Activated naive CD4-positive, alpha-beta T cell treated with anti-CD3 and anti-CD28 coated beads for 36 hours (primary cell): ENCODE measurements at regions not wholly inside any gene's neighbourhood (a gene's known extent, or its start where the extent isn't known, plus 50 kb on each side); places are given as distances from the start of the nearest gene placed in this dataset.

Experiments
- CTCF ChIA-PET: fragments of 350-600 bp; sonication (Branson Sonifier 250); formaldehyde crosslinking; loops from one replicate; lab custom pipeline; 2021; ENCODE audit warnings: antibody characterized with exemption; lab: Charles Lee
- DNase-seq: peaks from one replicate; pipeline ENCODE4 v3.0.0-alpha.2; 2020
- H3K27ac Mint-ChIP-seq: one replicate; pipeline ENCODE4 v1.8.0; 2021; ENCODE audit warnings: mild to moderate bottlenecking, mixed read lengths
- H3K27me3 Mint-ChIP-seq: one replicate; pipeline ENCODE4 v1.8.0; 2021; ENCODE audit warnings: low read depth, mixed read lengths
- H3K36me3 Mint-ChIP-seq: one replicate; pipeline ENCODE4 v1.8.0; 2021; ENCODE audit warnings: low read depth, mixed read lengths
- H3K4me1 Mint-ChIP-seq: one replicate; pipeline ENCODE4 v1.8.0; 2021; ENCODE audit warnings: low read depth, mixed read lengths
- H3K4me3 Mint-ChIP-seq: one replicate; pipeline ENCODE4 v1.8.0; 2021; ENCODE audit warnings: mild to moderate bottlenecking, moderate library complexity, mixed read lengths
- H3K9me3 Mint-ChIP-seq: one replicate; pipeline ENCODE4 v1.8.0; 2021; ENCODE audit warnings: mixed read lengths
- intact Hi-C: fragments of 100-400 bp; cut with micrococcal nuclease; formaldehyde crosslinking; loops from one replicate; pipeline ENCODE4 v1.15.1; 2023

- no peak overlapping the region for H3K27ac Mint-ChIP-seq
- DNase-seq = no peak
- CTCF ChIA-PET = no interaction called here
- H3K4me1 Mint-ChIP-seq = no peaks in the 10 kb centered on the region
- no peaks in the 10 kb centered on the region for H3K36me3 Mint-ChIP-seq
- no peak overlapping the region for H3K4me3 Mint-ChIP-seq
- H3K27me3 Mint-ChIP-seq = peaks cover 43% of the 10 kb centered on the region
- H3K9me3 Mint-ChIP-seq = no peaks in the 10 kb centered on the region
- intact Hi-C loops = no loop called here
These were observed 109.6 kb upstream of the GJB5 start for GRCh38 chr1:34645109-34645688.

GRCh38 chr1:34645919-34646318 is 108.9 kb upstream of the GJB5 start:
- Mint-ChIP-seq H3K27ac (no peak overlapping the region), H3K36me3 (no peaks in the 10 kb centered on the region), H3K4me1 (no peaks in the 10 kb centered on the region), H3K27me3 (peaks cover 44% of the 10 kb centered on the region), H3K4me3 (no peak overlapping the region), H3K9me3 (no peaks in the 10 kb centered on the region)
- no peak for DNase-seq
- CTCF ChIA-PET = interaction anchor here (0.5 kb wide), 1 partner anchor 23 kb away, joined by 3 read pairs; no protein-coding TSS in a partner anchor
- intact Hi-C loops = no loop called here

- Mint-ChIP-seq H3K36me3 (no peaks in the 10 kb centered on the region), H3K9me3 (no peaks in the 10 kb centered on the region), H3K4me1 (no peaks in the 10 kb centered on the region), H3K27me3 (peaks cover 41% of the 10 kb centered on the region), H3K27ac (no peak overlapping the region), H3K4me3 (no peak overlapping the region)
- intact Hi-C loops = no loop called here
- CTCF ChIA-PET = no interaction called here
- no peak for DNase-seq
These were observed 106.3 kb upstream of the GJB5 start for GRCh38 chr1:34648501-34648900.

- Mint-ChIP-seq H3K27ac (no peak overlapping the region), H3K27me3 (peaks cover 29% of the 10 kb centered on the region), H3K4me1 (no peaks in the 10 kb centered on the region), H3K36me3 (no peaks in the 10 kb centered on the region), H3K4me3 (no peak overlapping the region), H3K9me3 (no peaks in the 10 kb centered on the region)
- intact Hi-C loops = no loop called here
- CTCF ChIA-PET = no interaction called here
- DNase-seq = no peak
These were observed 104.8 kb upstream of the GJB5 start for GRCh38 chr1:34650090-34650489.

GRCh38 chr1:34650800-34651199 is 104.0 kb upstream of the GJB5 start:
- H3K27me3 Mint-ChIP-seq = peaks cover 24% of the 10 kb centered on the region
- no peak for DNase-seq
- no peaks in the 10 kb centered on the region for H3K4me1 Mint-ChIP-seq
- intact Hi-C loops = no loop called here
- H3K9me3 Mint-ChIP-seq = no peaks in the 10 kb centered on the region
- no peaks in the 10 kb centered on the region for H3K36me3 Mint-ChIP-seq
- no peak overlapping the region for H3K27ac Mint-ChIP-seq
- H3K4me3 Mint-ChIP-seq = no peak overlapping the region
- CTCF ChIA-PET = no interaction called here

- Mint-ChIP-seq H3K36me3 (no peaks in the 10 kb centered on the region), H3K27ac (no peak overlapping the region), H3K4me1 (no peaks in the 10 kb centered on the region), H3K9me3 (no peaks in the 10 kb centered on the region), H3K4me3 (no peak overlapping the region), H3K27me3 (peaks cover 14% of the 10 kb centered on the region)
- intact Hi-C loops = no loop called here
- no peak for DNase-seq
- CTCF ChIA-PET = no interaction called here
These were observed 101.7 kb upstream of the GJB5 start for GRCh38 chr1:34653110-34653509.

GRCh38 chr1:34655206-34655874 is 99.5 kb upstream of the GJB5 start:
- Mint-ChIP-seq H3K9me3 (no peaks in the 10 kb centered on the region), H3K4me1 (no peaks in the 10 kb centered on the region), H3K4me3 (no peak overlapping the region), H3K36me3 (no peaks in the 10 kb centered on the region), H3K27ac (no peak overlapping the region), H3K27me3 (peaks cover 4% of the 10 kb centered on the region)
- intact Hi-C loops = no loop called here
- CTCF ChIA-PET = no interaction called here
- DNase-seq = no peak

- peaks cover 6% of the 10 kb centered on the region for H3K27me3 Mint-ChIP-seq
- no peaks in the 10 kb centered on the region for H3K36me3 Mint-ChIP-seq
- DNase-seq = no peak
- H3K4me1 Mint-ChIP-seq = no peaks in the 10 kb centered on the region
- no peaks in the 10 kb centered on the region for H3K9me3 Mint-ChIP-seq
- CTCF ChIA-PET = no interaction called here
- H3K4me3 Mint-ChIP-seq = no peak overlapping the region
- intact Hi-C loops = no loop called here
- H3K27ac Mint-ChIP-seq = no peak overlapping the region
These were observed 99.0 kb upstream of the GJB5 start for GRCh38 chr1:34655875-34656240.

GRCh38 chr1:34656299-34656698 is 98.5 kb upstream of the GJB5 start:
- H3K9me3 Mint-ChIP-seq = no peaks in the 10 kb centered on the region
- H3K27ac Mint-ChIP-seq = no peak overlapping the region
- DNase-seq = no peak
- intact Hi-C loops = no loop called here
- no peak overlapping the region for H3K4me3 Mint-ChIP-seq
- peaks cover 8% of the 10 kb centered on the region for H3K27me3 Mint-ChIP-seq
- no peaks in the 10 kb centered on the region for H3K4me1 Mint-ChIP-seq
- no peaks in the 10 kb centered on the region for H3K36me3 Mint-ChIP-seq
- CTCF ChIA-PET = no interaction called here

GRCh38 chr1:34656731-34657130 is 98.1 kb upstream of the GJB5 start:
- DNase-seq = no peak
- Mint-ChIP-seq H3K27me3 (peaks cover 8% of the 10 kb centered on the region), H3K27ac (no peak overlapping the region), H3K36me3 (no peaks in the 10 kb centered on the region), H3K4me3 (no peak overlapping the region), H3K4me1 (no peaks in the 10 kb centered on the region), H3K9me3 (no peaks in the 10 kb centered on the region)
- intact Hi-C loops = no loop called here
- CTCF ChIA-PET = no interaction called here

- Mint-ChIP-seq H3K4me3 (no peak overlapping the region), H3K27ac (no peak overlapping the region), H3K9me3 (no peaks in the 10 kb centered on the region)
These were observed 97.6 kb upstream of the GJB5 start for GRCh38 chr1:34657266-34657665.

GRCh38 chr1:34657849-34658248 is 97.0 kb upstream of the GJB5 start:
- H3K27ac Mint-ChIP-seq = no peak overlapping the region
- H3K36me3 Mint-ChIP-seq = no peaks in the 10 kb centered on the region
- H3K4me1 Mint-ChIP-seq = no peaks in the 10 kb centered on the region
- no peak for DNase-seq
- no peak overlapping the region for H3K4me3 Mint-ChIP-seq
- intact Hi-C loops = no loop called here
- no peaks in the 10 kb centered on the region for H3K9me3 Mint-ChIP-seq
- CTCF ChIA-PET = no interaction called here
- peaks cover 9% of the 10 kb centered on the region for H3K27me3 Mint-ChIP-seq

More at GRCh38 chr1:34657266-34657665, 97.6 kb upstream of the GJB5 start:
- Mint-ChIP-seq H3K36me3 (no peaks in the 10 kb centered on the region), H3K27me3 (peaks cover 10% of the 10 kb centered on the region), H3K4me1 (no peaks in the 10 kb centered on the region)
- no peak for DNase-seq
- CTCF ChIA-PET = no interaction called here
- intact Hi-C loops = no loop called here

- CTCF ChIA-PET = no interaction called here
- intact Hi-C loops = no loop called here
- H3K9me3 Mint-ChIP-seq = no peaks in the 10 kb centered on the region
These were observed 91.8 kb upstream of the GJB5 start for GRCh38 chr1:34663031-34663430.

More at GRCh38 chr1:34663031-34663430, 91.8 kb upstream of the GJB5 start:
- Mint-ChIP-seq H3K4me1 (no peaks in the 10 kb centered on the region), H3K4me3 (no peak overlapping the region), H3K27me3 (peaks cover 13% of the 10 kb centered on the region), H3K36me3 (no peaks in the 10 kb centered on the region), H3K27ac (no peak overlapping the region)
- no peak for DNase-seq
